Right kidney (tissue), 1 donor: ENCODE measurements at regions not wholly inside any gene's neighbourhood (a gene's known extent, or its start where the extent isn't known, plus 50 kb on each side); places are given as distances from the start of the nearest gene placed in this dataset.
"Not testable (repeated sequence)": the region's sequence is repeated elsewhere in the genome, so short reads cannot be mapped to it uniquely, and the experiment has no call there.

Experiments used
- DNase-seq: peaks from one replicate; pipeline ENCODE4 v3.0.0-alpha.2; 2016

DNA sequence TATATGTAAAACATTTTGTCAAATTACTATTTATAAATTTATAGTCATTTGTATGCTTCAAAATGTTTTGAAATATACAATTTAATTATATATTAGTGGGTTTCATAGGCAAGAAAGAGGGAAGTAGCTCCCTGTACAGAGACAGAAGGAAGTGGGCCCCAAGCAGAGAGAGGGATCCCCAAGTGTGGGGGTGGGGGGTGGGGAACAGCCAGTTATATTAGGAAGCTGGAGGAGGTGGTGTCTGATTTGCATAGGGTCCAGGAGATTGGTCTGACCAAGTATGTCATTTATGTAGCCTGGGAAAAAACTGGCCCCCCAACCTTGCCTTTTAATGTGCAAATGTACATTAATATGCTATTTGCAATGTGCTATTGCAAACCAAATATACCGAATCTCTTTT, 76.5 kb upstream of the ZSWIM2 start:
- DNase-seq, result no peak

DNA sequence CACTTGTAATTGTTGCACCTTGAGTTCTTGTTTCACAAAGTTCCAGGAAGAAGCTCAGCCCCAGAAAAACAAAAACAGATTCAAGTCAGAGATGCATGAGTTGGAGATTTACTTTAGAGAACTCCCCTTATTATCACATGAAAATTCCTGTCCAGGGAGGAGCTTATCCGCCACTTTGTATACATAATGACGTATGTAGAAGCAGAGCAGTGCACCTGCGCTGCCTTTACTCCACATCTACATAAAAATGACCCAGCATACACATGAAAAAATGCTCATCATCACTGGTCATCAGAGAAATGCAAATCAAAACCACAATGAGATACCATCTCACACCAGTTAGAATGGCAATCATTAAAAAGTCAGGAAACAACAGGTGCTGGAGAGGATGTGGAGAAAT, 73.3 kb upstream of the ZSWIM2 start:
- not testable (repeated sequence) for DNase-seq

GRCh38 chr2:186919296-186919695, 70.3 kb upstream of the ZSWIM2 start:
- no peak for DNase-seq

DNA sequence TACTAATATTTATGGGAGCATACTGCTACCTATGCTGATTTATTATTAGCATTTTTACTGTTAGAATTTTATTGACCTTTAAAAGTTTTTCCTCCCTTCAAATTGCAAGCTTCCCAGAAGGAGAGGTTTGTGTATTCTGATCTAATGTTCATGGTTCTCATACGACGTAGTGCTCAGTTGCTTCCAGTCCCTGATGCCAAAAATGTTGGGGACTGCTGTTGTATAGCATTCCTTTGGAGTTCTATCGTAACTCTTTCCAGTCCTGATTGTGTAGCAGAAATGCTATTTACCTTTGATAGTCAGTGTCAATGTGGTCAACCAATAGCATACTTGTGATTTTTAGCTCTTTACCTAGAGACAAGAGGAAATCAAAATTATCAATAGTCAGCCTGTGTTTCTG, 69.5 kb upstream of the ZSWIM2 start:
- DNase-seq, result no peak

GRCh38 chr2:186917866-186918265, 68.9 kb upstream of the ZSWIM2 start:
- no peak for DNase-seq

- no peak for DNase-seq
Observed at GRCh38 chr2:186913870-186914269, 64.9 kb upstream of the ZSWIM2 start.

DNA sequence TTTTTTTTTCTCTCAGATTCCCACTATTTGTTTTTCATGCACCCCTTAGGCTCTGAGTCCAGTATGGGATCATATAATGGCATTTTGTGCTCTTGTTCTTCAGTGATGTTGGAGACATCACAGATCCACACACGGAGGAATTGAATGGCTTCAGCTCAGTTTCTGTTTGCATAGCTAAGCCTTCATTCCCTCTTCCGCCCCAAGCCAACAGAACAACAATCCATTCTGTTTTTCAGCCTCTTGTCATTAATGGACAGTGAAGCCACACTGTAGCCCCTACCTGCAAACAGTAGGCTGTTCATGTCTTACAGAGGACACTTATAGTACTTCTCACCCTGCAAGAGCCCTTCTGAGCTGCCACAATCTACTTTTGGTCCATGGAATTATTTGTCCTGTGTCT, 64.0 kb upstream of the ZSWIM2 start:
- DNase-seq, result no peak

GRCh38 chr2:186911551-186912085, 62.6 kb upstream of the ZSWIM2 start:
- DNase-seq, result no peak

- no peak for DNase-seq
Observed at GRCh38 chr2:186910996-186911395, 62.0 kb upstream of the ZSWIM2 start.

DNA sequence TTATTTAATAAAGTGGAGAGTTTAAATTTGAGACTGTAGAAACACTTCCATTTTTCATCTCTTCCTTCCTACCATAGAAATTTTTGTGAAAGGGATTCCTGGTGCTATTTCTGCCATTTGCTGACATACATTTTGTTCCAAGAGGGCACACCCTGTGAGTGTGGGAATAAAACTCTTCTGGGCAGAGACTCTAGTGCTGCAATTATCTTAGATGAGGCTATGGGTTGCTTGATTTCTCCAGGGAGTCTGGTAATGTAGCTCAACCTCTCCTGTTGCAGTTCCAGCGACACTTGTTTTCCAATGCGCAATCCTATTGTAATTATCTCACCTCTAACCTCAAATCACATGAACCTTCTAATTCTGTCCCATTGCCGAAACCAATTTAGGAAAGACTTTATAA, 60.1 kb upstream of the ZSWIM2 start:
- DNase-seq, result no peak

GRCh38 chr2:186907897-186908296, 58.9 kb upstream of the ZSWIM2 start:
- DNase-seq, result no peak

GRCh38 chr2:186903216-186903615, 54.2 kb upstream of the ZSWIM2 start:
- no peak for DNase-seq
